ENCODE measurements at regions not wholly inside any gene's neighbourhood (a gene's known extent, or its start where the extent isn't known, plus 50 kb on each side); places are given as distances from the start of the nearest gene placed in this dataset.
"Not testable (repeated sequence)": the region's sequence is repeated elsewhere in the genome, so short reads cannot be mapped to it uniquely, and the experiment has no call there.

- TF ChIP-seq, protein P1, sequence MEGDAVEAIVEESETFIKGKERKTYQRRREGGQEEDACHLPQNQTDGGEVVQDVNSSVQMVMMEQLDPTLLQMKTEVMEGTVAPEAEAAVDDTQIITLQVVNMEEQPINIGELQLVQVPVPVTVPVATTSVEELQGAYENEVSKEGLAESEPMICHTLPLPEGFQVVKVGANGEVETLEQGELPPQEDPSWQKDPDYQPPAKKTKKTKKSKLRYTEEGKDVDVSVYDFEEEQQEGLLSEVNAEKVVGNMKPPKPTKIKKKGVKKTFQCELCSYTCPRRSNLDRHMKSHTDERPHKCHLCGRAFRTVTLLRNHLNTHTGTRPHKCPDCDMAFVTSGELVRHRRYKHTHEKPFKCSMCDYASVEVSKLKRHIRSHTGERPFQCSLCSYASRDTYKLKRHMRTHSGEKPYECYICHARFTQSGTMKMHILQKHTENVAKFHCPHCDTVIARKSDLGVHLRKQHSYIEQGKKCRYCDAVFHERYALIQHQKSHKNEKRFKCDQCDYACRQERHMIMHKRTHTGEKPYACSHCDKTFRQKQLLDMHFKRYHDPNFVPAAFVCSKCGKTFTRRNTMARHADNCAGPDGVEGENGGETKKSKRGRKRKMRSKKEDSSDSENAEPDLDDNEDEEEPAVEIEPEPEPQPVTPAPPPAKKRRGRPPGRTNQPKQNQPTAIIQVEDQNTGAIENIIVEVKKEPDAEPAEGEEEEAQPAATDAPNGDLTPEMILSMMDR (IDR thresholded peaks at IDR 0.05; ENCODE audit: low read depth, low read length, poor library complexity, severe bottlenecking), result not testable (repeated sequence)
- not testable (repeated sequence) for TF ChIP-seq EZH2phosphoT487 (IDR thresholded peaks at IDR 0.05; ENCODE audit: borderline replicate concordance, low read length)
Observed at GRCh38 chrX:95771198-95771597, 913.4 kb upstream of the DIAPH2 start.

Measured in DOHH2 (cell line).